HTR-8/SVneo (cell line): ENCODE measurements at regions not wholly inside any gene's neighbourhood (a gene's known extent, or its start where the extent isn't known, plus 50 kb on each side); places are given as distances from the start of the nearest gene placed in this dataset.

Experiments
- DNase-seq: peaks from one replicate; pipeline ENCODE4 v3.0.0; 2011; ENCODE audit warnings: low spot score, mixed read lengths; ENCODE audit not compliant: insufficient read length
- FAIRE-seq: peaks from 2 replicates; lab custom pipeline; 2011; peaks lifted over from hg19 to GRCh38; lab: Jason Lieb, UNC

DNA sequence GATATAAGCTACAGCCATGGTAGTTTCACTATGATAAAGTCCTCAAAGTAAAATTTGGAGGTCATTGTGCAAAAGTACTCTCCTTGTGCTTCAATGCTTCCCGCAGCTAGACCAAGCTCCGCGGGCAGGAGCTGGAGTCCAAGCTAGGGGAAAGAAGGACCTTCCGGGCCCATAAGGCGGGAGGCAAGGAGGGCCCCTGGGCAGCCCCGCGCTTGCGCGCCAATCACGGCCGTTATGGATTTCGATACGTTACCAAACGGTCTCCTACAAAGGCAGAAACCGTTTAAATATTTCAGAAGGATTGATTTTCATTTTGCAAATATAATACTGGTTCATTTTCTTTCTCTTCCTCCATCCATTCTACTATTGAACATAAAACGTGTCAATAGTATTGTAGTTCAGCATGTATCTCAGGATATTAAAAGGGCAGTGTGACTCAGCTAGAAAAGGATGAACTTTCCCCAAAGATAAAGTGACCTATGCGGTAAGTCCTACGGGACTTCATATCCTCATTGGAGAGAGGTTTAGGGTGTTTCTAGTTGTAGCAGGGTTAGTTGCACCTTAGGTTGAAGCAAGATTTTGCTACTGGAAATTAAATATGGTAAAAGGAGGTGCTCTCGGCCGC, 128.0 kb downstream of the KIF20B start:
- FAIRE-seq (no peak), DNase-seq (no peak)

GRCh38 chr10:89829887-89830269, 128.5 kb downstream of the KIF20B start:
- FAIRE-seq (no peak), DNase-seq (no peak)

GRCh38 chr10:89830624-89831023, 129.2 kb downstream of the KIF20B start:
- no peak for FAIRE-seq
- DNase-seq: no peak

DNA sequence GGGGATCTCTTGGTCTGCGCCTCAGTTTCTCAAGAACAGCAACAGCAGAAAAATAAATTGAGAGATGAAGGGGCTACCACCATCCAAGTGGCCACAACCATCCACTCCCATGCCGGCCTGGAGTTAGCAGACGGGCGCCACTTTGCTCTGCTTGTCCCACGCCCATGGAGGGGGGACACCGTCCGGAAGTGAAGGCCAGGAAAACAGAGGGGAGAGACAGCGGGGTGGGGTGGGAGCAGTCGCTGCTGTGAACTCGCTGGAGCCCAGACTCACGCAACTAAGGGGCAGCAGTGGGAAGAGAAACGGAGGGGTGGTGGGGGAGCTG, 135.4 kb downstream of the KIF20B start:
- FAIRE-seq (no peak), DNase-seq (no peak)

DNA sequence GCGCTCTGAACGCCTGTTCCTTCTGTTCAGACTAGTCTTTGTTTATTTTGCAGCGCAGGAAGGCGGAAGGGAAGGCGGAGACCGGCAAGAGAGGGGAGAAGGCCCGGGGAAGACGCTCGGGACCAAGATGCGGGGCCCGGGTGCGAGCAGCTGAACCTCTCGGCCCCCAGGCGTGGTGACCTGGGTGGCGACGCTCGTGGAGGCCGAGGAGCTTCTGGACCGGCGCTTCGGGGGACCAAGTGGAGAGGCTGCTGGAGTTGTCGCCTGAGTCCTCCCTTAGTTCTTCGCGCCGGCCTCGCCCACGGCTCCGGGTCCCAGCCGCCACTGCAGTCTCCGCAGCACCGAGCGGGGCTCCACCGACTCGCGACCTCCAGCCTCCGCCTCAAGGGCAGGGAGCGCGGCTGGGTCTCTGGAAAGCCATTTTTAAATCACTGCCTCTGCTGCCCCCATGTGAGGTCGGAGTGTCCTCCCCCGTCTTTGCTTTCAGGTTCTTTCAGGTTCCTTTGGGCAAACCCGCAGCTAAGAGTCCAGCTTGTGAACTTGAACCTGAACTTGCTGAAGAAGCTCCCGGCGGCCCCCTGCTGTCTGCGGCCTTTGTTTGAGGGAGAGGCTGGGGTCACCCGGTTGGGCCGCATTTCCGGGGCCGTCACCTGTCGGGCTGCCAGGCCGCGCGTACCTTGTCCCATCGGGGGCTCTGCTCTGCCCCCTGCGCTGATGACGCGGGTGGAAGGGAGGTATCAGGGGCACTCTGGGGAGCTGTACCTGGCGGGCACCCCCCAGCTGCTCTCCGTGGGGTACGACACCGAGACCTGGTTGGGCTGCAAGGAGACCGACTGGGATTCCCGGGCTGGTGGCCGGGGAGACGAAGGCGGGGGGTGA, 136.0 kb downstream of the KIF20B start:
- FAIRE-seq (no peak), DNase-seq (no peak)

- DNase-seq (no peak), FAIRE-seq (no peak)
Measured at GRCh38 chr10:89838044-89838615, 136.7 kb downstream of the KIF20B start.

GRCh38 chr10:89845541-89846280, 144.3 kb downstream of the KIF20B start:
- DNase-seq (no peak), FAIRE-seq (no peak)

DNA sequence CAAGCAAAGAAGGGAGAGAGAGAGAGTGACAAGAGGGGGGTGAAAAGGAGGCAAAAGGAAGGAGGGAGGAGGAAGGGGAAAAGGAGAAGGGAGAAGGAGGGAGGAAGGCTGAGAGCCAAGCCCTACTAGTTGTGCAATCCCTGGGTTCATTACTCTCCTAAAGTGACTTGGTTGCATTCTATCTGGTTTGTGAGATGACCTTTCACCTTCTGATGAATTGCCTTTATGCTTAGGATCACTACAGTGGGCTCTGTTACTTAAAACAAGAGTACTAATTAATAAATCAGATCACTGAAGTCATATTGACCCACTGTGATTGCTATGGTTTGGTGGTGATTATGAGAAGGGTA, 144.9 kb downstream of the KIF20B start:
- DNase-seq (no peak), FAIRE-seq (no peak)

- no peak for DNase-seq
- FAIRE-seq: no peak
Measured at GRCh38 chr10:89846786-89847185, 145.4 kb downstream of the KIF20B start.

DNA sequence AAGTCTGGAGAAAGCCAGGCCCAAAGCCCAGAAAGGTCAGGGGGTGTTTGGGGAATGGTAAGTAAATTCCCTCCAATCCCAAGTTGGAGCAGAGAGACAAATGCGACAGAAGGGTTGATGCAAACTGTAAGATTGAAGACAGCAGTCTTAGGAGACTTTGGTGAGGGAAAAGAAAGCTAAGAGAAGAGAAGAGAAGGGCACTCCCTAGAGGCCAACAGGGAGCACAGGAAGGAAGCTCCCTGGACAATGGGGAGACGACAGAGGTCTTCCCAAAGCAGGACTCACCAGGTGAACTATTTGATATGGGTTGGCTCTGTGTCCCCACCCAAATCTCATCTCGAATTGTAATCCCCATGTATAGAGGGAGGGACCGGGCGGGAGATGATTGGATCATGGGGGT, 151.5 kb downstream of the KIF20B start:
- DNase-seq (no peak), FAIRE-seq (no peak)

GRCh38 chr10:89853781-89854191, 152.4 kb downstream of the KIF20B start:
- DNase-seq: no peak
- FAIRE-seq: no peak

DNA sequence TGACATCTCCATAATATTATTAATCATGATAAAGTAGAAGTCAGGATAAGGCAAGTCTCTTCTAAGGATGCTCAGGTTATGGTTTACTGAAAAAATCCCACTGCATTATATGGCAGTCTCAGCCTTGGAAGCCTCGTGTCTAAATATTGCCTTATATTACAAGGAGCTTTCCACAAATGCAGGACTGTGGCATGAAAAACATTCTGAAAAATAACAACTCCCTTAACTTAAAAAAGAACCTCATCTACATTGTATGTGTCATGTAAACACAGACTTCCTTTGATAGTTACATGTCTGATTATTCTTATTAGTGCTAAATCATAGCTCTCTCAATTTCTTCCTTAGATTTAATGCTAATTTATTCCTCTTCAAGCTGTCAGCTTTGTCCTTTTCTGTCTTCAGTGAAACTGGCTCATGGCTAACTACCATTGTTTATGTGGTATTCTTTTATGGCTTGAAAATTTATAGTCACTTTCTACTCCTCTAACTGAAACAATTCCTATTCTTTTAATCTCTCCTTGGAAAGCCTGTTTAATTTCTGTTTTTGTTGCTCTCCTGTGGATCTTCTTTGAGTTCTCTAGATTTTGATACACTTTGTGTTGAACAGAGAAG, 156.1 kb downstream of the KIF20B start:
- DNase-seq: no peak
- FAIRE-seq: no peak

DNA sequence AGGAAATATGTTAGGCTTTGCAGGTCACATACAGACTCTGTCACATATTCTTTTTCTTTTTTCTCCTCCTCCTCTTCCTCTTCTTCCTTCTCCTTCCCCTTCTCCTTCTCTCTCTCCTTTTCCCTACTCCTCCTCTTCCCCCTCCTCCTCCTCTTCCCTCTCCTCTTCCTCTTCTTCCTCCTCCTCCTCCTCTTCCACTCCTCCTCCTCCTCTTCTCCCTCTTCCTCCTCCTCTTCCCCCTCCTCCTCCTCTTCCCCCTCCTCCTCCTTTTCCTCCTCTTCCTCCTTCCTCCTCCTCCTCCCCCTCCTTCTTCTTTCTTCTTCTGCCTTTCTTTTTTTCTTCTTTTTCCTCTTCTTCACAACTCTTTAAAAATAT, 159.8 kb downstream of the KIF20B start:
- FAIRE-seq (no peak), DNase-seq (no peak)

DNA sequence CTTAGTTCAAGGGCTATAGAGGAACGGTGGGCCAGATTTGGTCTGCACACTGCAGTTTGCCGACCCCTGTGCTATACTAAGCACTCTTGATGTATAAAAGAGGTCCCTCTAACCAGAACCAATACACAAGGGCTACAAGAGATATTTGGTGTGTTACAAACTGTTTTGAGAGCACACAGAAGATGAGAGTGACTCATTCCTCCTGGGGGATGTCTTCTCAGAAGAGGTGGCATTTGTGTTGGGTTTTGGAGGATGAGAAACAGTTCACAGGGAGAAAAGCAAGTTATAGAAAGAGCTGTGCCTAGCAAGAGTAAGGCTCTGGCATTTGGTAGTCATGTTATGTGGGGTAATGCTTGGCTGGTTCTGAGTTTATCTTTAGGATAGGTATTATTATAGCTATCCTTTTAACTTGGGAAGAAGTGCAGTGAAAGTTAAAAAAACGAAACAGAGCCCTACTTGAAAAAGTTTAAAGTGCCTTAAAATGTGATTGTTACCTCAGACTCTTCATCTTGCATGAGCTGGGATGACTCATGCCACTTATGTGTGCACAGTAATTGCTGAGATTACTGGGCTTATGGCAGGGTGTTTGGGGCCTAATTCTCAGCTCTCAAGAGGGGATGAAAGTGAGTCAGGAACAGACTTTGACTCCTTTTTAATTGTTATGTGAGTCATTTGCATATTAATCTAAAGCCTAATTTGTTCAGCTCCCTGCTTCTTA, 160.4 kb downstream of the KIF20B start:
- FAIRE-seq: no peak
- DNase-seq: no peak

DNA sequence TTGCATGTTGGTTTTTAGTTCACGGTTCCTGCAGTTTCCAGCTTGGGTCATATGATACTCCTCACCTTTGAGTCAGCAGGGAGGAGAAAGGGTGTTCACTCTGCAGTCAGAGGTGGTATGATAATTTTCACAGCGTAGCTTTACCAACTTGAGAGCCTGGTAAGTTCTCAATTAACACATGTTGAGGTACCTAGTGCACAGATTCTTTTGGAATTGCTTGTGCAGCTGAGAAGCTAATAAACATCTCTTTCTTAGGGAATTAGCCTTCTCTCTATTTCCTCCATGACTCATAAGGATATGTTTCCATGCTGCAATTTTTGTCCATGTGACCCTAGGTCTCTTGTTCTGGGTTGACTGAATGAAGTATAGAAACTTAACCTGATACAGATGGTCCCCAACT, 166.6 kb downstream of the KIF20B start:
- no peak for FAIRE-seq
- no peak for DNase-seq

DNA sequence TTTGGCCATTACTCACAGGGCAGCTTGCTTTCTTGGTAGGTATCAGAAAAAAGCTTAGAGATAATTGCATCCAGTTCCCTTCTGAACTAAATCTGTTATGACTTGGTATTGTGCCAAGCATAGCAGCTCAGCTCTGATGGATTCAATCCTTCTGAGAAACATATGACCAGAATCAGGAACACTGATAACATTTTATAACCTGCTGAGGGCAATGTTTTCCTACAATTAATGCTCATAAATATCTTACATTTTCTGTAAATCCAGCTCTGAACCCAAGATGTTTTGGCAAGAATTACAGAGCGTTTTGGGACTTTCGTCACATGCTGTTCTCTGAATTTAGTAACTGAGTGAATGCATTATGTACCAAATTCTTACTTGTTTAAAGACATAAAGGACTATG, 167.8 kb downstream of the KIF20B start:
- no peak for FAIRE-seq
- DNase-seq: no peak

GRCh38 chr10:89869592-89870156, 168.3 kb downstream of the KIF20B start:
- FAIRE-seq (no peak), DNase-seq (no peak)

DNA sequence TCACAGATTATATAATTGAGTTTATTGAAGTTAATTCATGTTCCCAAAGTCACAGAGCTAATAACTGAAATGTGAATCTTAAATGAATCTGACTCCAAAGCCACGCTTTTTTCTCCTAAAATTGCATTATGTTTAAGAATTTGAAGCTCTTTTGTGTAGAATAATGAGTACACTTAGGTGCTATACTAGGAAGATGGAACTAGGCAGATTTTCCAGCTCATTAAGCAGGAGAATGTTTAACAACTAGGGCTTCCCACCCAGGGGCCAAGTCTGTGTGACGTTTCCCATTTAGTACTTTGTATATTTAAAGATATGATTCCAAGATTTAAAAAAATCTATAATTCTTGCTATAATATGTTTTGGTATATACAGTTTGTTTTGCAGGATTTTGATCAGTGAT, 169.5 kb downstream of the KIF20B start:
- DNase-seq (no peak), FAIRE-seq (no peak)

DNA sequence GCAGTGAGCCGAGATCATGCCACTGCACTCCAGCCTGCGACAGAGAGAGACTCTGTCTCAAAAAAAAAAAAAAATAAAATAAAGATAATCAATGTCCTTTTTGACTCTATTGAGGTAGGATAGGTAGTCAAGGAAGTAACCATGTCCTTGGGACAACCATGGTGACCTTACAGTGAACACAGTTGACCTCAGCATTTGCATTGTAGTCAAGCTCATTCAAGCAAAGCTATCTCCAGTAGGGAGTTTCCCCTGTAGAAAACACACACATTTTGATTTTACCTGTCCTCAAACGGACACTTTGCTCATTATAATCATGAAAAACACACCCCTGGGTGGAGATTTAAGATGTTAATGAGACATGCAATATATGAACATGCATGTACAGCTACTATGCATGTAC, 171.7 kb downstream of the KIF20B start:
- FAIRE-seq (no peak), DNase-seq (no peak)

DNA sequence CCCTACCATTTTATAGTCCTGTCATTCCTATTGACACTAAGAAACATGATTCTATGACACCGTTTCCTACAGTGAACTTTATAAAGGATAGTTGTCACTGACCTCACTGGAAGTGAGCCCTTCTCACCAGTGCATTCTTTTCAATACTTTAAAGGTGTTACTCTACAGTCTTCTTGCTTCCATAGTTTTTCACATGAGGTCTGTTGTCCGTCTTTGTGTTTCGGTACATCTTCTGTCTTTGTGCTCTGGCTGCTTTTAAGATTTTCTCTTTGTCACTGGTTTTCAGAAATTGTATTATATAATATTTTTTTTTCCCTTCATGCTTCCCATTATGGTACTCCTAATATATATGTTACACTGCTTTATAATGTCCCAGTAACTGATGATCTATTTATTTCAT, 174.2 kb downstream of the KIF20B start:
- DNase-seq (no peak), FAIRE-seq (no peak)
